ENCODE measurements at regions not wholly inside any gene's neighbourhood (a gene's known extent, or its start where the extent isn't known, plus 50 kb on each side); places are given as distances from the start of the nearest gene placed in this dataset.
"Not testable (repeated sequence)": the region's sequence is repeated elsewhere in the genome, so short reads cannot be mapped to it uniquely, and the experiment has no call there.

DNA sequence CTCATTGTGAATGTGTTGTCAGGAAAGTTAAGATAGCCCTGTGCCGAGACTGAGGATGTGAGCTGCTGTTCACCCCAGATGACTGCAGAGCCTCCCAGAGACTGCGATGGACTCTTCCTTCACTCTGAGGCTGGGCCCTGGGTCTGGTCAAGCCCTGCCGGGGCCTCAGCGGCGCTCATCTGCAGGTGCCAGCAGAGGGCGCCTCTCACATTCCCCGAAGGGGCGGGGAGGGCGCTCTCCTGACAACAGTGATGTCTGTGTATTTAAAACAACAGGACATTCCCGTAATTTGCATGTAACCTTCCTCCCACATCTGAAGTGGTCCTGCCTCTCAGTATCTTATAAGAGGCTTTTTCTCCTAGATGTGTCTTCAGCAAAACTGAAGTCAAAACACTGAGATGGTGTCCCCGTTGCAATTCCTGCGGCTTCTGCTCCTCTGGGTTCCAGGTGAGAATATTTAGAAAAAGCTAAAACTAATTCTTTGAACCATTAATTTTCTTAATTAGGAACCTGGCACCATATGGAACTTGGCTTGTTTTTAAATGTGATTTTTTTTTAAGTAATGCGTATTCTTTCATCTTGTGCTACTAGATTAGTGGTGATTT lies 1377.9 kb downstream of the RPIA start:
- no peak for DNase-seq (ENCODE audit: low read depth, low spot score)
- TF ChIP-seq, protein P1, sequence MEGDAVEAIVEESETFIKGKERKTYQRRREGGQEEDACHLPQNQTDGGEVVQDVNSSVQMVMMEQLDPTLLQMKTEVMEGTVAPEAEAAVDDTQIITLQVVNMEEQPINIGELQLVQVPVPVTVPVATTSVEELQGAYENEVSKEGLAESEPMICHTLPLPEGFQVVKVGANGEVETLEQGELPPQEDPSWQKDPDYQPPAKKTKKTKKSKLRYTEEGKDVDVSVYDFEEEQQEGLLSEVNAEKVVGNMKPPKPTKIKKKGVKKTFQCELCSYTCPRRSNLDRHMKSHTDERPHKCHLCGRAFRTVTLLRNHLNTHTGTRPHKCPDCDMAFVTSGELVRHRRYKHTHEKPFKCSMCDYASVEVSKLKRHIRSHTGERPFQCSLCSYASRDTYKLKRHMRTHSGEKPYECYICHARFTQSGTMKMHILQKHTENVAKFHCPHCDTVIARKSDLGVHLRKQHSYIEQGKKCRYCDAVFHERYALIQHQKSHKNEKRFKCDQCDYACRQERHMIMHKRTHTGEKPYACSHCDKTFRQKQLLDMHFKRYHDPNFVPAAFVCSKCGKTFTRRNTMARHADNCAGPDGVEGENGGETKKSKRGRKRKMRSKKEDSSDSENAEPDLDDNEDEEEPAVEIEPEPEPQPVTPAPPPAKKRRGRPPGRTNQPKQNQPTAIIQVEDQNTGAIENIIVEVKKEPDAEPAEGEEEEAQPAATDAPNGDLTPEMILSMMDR (IDR thresholded peaks at IDR 0.05; ENCODE audit: low read depth, low read length) = peak; percentile 61
- Histone ChIP-seq H3K9me3 (ENCODE audit: control insufficient read depth, insufficient read depth, low read length) (peaks cover 3% of the 10 kb centered on the region; the same call in 1 of the 2 replicates), H3K4me3 (ENCODE audit: low read depth, low read length) (no peak overlapping the region), H3K27ac (ENCODE audit: low read depth, low read length) (no peak overlapping the region), H3K27me3 (ENCODE audit: control insufficient read depth, insufficient read depth, low read length) (no peaks in the 10 kb centered on the region)
- POLR2A ChIA-PET = no interaction called here
- CTCF ChIA-PET = no interaction called here

DNA sequence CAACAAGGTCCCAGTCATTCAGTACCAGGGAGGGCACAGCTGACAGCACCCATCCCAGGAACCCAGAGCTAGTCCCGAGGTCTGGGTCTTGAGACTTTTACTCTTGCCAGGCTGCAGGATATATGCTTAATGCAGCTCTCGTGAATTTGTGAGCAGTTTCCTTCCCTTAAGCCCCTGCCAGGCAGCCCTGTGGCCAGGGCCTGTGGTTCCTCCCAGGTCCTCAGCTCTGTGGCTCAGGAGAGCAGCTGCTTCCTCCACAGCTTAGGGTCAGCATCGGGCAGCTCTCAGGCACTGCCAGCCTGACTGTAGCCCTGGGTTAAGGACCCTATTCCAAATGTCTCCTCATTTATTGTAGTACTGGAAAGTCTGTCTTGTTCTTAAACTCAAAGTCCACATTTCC lies 1384.8 kb downstream of the RPIA start:
- ChIA-PET POLR2A (no interaction called here), CTCF (interaction anchor here (0.6 kb wide), 1 partner anchor 8 kb away, joined by 6 read pairs; no protein-coding TSS in a partner anchor)
- TF ChIP-seq, protein P1 (IDR thresholded peaks at IDR 0.05; ENCODE audit: low read depth, low read length) = no peak
- Histone ChIP-seq H3K9me3 (ENCODE audit: control insufficient read depth, insufficient read depth, low read length) (peaks cover 4% of the 10 kb centered on the region), H3K4me3 (ENCODE audit: low read depth, low read length) (no peak overlapping the region), H3K27ac (ENCODE audit: low read depth, low read length) (no peak overlapping the region), H3K27me3 (ENCODE audit: control insufficient read depth, insufficient read depth, low read length) (no peaks in the 10 kb centered on the region)
- DNase-seq (ENCODE audit: low read depth, low spot score) = no peak

DNA sequence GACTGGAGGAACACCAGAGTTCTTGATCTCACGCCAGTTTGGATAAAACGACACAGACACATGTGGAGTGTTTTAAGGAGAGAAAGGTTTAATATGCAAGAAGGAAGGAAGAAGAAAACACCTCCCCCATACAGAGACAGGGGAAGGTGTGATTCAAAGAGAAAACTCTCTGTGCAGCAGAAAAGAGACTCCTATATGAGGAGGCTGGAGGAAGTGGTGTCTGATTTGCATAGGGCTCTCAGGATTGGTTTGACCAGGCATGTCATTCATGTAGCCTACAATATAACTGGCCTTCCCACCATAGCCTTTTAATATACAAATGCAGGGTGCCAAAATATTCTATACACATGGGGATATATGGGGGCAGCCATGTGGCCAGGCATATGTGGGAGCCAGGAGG lies 1386.5 kb downstream of the RPIA start:
- no peak for DNase-seq (ENCODE audit: low read depth, low spot score)
- no peak overlapping the region for H3K4me3 ChIP-seq (ENCODE audit: low read depth, low read length)
- POLR2A ChIA-PET = no interaction called here
- H3K27ac ChIP-seq (ENCODE audit: low read depth, low read length) = no peak overlapping the region
- H3K9me3 ChIP-seq (ENCODE audit: control insufficient read depth, insufficient read depth, low read length) = peaks cover 4% of the 10 kb centered on the region
- no peaks in the 10 kb centered on the region for H3K27me3 ChIP-seq (ENCODE audit: control insufficient read depth, insufficient read depth, low read length)
- TF ChIP-seq, protein P1 (IDR thresholded peaks at IDR 0.05; ENCODE audit: low read depth, low read length) = no peak
- CTCF ChIA-PET = no interaction called here

DNA sequence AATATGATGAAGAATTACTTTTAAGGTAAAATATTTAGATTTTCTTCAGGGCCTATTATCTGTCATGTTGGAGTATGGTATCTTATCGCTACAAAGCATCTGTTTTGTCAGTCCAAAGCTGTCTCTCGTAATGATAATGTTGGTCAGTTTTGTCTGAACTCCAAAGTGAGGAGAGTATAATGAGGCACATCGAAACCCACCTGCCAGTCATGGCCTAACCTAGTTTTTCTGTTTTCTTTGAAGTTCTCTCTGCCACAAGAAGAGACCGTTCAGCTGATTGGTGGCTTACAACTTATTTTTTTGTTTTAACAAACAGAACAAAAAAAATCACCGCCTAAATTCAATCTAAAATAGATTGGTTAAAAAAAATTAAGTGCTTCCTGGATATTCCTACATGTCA lies 1387.9 kb downstream of the RPIA start:
- CTCF ChIA-PET = no interaction called here
- DNase-seq (ENCODE audit: low read depth, low spot score) = no peak
- TF ChIP-seq, protein P1 (IDR thresholded peaks at IDR 0.05; ENCODE audit: low read depth, low read length) = no peak
- peaks cover 4% of the 10 kb centered on the region for H3K9me3 ChIP-seq (ENCODE audit: control insufficient read depth, insufficient read depth, low read length)
- no peak overlapping the region for H3K27ac ChIP-seq (ENCODE audit: low read depth, low read length)
- H3K4me3 ChIP-seq (ENCODE audit: low read depth, low read length) = no peak overlapping the region
- no peaks in the 10 kb centered on the region for H3K27me3 ChIP-seq (ENCODE audit: control insufficient read depth, insufficient read depth, low read length)
- POLR2A ChIA-PET = no interaction called here

DNA sequence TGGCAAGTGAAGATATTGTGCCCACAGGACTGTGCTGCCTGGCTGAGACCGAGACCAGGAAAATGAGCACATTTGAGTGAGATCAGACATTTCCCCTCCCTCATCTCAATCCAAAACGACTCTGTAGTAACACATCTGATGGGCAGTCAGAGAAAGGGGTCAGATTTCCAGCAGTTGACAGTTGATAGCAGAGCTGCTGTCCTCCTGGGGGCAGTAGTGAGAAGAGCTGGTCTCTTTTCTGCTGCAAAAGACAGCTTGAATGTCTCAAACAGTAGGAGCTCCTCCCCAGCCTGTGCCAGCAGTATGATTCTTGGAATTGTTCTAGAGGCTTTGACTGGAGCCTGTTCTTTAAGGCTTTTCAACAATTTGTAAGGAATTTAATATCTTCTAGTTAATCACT lies 1396.3 kb downstream of the RPIA start:
- H3K27me3 ChIP-seq (ENCODE audit: control insufficient read depth, insufficient read depth, low read length); POLR2A ChIA-PET; H3K9me3 ChIP-seq (ENCODE audit: control insufficient read depth, insufficient read depth, low read length); H3K4me3 ChIP-seq (ENCODE audit: low read depth, low read length); DNase-seq (ENCODE audit: low read depth, low spot score); H3K27ac ChIP-seq (ENCODE audit: low read depth, low read length); CTCF ChIA-PET: not testable (repeated sequence)
- TF ChIP-seq, protein P1 (IDR thresholded peaks at IDR 0.05; ENCODE audit: low read depth, low read length) = peak; percentile 13; the same call in 1 of the 2 replicates

DNA sequence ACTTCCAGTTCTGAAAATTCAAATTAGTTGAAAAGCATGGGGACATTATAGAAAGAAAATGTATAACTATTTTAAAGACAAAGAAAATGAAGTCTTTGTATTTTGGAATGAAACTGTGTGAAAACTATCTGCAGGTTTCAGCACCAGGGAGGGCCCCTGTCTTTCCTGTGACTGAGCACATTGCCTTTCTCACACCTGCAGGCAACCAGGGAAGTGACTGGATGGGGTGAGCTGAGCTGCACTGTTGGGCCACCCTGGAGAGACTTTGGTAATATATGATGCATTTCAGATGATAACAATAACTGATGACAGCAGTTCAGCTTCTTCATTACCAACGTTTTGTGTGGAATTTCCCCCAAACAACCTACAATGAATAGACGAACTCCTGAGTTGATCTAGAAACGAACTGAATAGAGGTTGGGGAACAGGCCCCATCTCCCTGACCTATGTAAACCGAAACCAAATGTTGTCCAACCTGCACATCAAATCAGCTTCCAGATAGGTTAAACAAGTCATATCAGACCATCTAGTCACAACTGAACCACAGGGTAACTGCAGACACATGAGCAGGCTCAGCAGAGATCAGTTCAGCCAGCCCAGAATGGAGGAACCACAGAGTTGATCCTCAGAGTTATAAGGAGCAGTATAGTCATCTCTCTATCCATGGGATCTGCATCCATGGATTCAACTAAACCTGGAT lies 1402.2 kb downstream of the RPIA start:
- CTCF ChIA-PET; H3K27ac ChIP-seq (ENCODE audit: low read depth, low read length); H3K9me3 ChIP-seq (ENCODE audit: control insufficient read depth, insufficient read depth, low read length); POLR2A ChIA-PET; DNase-seq (ENCODE audit: low read depth, low spot score); H3K27me3 ChIP-seq (ENCODE audit: control insufficient read depth, insufficient read depth, low read length); H3K4me3 ChIP-seq (ENCODE audit: low read depth, low read length): not testable (repeated sequence)

DNA sequence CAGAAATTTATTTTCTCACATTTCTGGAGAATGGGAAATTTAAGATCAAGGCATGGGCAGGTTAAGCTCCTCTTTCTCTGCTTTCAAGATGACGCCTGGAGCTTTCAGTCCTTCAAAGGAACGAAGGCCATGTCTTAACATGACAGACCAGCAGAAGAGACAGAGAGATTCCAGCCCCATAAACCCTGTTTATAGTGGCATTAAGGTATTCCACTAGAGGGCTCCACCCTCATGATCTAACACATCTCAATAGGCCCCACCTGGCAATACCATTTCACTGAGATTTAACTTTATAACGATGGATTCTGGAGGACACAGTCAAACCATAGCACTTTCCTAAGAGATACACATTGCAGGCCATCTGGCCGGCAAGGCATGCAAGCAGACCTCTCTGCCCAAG lies 1406.1 kb downstream of the RPIA start:
- H3K9me3 ChIP-seq (ENCODE audit: control insufficient read depth, insufficient read depth, low read length); H3K4me3 ChIP-seq (ENCODE audit: low read depth, low read length); CTCF ChIA-PET; DNase-seq (ENCODE audit: low read depth, low spot score); H3K27ac ChIP-seq (ENCODE audit: low read depth, low read length); POLR2A ChIA-PET; H3K27me3 ChIP-seq (ENCODE audit: control insufficient read depth, insufficient read depth, low read length): not testable (repeated sequence)
